Gastroesophageal sphincter (tissue), 3 donors: ENCODE measurements at regions not wholly inside any gene's neighbourhood (a gene's known extent, or its start where the extent isn't known, plus 50 kb on each side); places are given as distances from the start of the nearest gene placed in this dataset.

Experiments used
- POLR2A ChIP-seq, 2 donors: fragments of 450-650 bp; IDR thresholded peaks; one replicate each; pipeline ENCODE4 v1.6.1; 2017; ENCODE audit warnings: antibody characterized with exemption in 2 of 2, mild to moderate bottlenecking in 2 of 2, moderate library complexity in 1 of 2
- TF ChIP-seq, protein P1 (sequence below), 4 experiments: fragments of 200-600 bp in 2 of 4; fragments of 450-650 bp in 2 of 4; sonication (generic) in 1 of 4; IDR thresholded peaks; one replicate each; pipeline ENCODE4 v1.5.1; 2017 to 2019; ENCODE audit warnings: antibody characterized with exemption in 4 of 4, mild to moderate bottlenecking in 2 of 4, moderate library complexity in 2 of 4

DNA sequence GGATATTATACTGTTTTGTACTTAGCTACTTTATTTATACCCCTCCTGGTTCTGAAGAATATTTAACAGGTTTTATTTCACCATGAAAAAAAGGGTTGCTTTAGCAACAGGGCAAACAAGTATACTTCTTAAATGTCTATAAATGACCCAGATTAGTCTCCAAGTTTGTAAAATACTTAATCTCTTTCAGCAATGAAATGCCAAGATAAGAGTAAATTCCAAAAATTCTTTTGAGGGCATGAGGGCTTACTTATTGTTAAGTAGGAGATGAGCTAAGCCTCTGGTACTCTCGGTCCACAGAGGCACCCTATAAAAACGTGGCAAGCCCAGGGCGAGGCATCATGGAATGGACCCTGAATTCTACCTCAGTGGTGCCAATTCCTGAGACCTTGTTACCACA, 264.8 kb upstream of the NSMCE3 start:
- TF ChIP-seq, protein P1, sequence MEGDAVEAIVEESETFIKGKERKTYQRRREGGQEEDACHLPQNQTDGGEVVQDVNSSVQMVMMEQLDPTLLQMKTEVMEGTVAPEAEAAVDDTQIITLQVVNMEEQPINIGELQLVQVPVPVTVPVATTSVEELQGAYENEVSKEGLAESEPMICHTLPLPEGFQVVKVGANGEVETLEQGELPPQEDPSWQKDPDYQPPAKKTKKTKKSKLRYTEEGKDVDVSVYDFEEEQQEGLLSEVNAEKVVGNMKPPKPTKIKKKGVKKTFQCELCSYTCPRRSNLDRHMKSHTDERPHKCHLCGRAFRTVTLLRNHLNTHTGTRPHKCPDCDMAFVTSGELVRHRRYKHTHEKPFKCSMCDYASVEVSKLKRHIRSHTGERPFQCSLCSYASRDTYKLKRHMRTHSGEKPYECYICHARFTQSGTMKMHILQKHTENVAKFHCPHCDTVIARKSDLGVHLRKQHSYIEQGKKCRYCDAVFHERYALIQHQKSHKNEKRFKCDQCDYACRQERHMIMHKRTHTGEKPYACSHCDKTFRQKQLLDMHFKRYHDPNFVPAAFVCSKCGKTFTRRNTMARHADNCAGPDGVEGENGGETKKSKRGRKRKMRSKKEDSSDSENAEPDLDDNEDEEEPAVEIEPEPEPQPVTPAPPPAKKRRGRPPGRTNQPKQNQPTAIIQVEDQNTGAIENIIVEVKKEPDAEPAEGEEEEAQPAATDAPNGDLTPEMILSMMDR (IDR thresholded peaks at IDR 0.05), result no peak
- TF ChIP-seq POLR2A (IDR thresholded peaks at IDR 0.05), result no peak
